Uterus (tissue), 3 donors: ENCODE measurements at regions not wholly inside any gene's neighbourhood (a gene's known extent, or its start where the extent isn't known, plus 50 kb on each side); places are given as distances from the start of the nearest gene placed in this dataset.

Experiments used
- DNase-seq, 2 donors: peaks; one replicate each; pipeline ENCODE4 v3.0.0-alpha.2; 2019 to 2020
- H3K27ac ChIP-seq, 2 donors: fragments of 200-600 bp; sonication (generic); 1 replicate in 1 of 2; 2 replicates in 1 of 2; pipeline ENCODE4 v1.5.1; 2016 to 2018
- H3K27me3 ChIP-seq, 2 donors: fragments of 200-600 bp; sonication (generic); one replicate each; pipeline ENCODE4 v1.5.1; 2018 to 2019; ENCODE audit warnings: control low read depth in 1 of 2
- H3K36me3 ChIP-seq, 2 donors: fragments of 200-600 bp; sonication (generic); one replicate each; pipeline ENCODE4 v1.5.1; 2019; ENCODE audit warnings: control low read depth in 1 of 2
- H3K4me1 ChIP-seq, 2 donors: fragments of 200-600 bp; sonication (generic); one replicate each; pipeline ENCODE4 v1.5.1; 2018 to 2019; ENCODE audit warnings: control low read depth in 1 of 2
- H3K4me3 ChIP-seq, 2 donors: fragments of 200-600 bp; sonication (generic); 1 replicate in 1 of 2; 2 replicates in 1 of 2; pipeline ENCODE4 v1.5.1; 2018 to 2019; ENCODE audit warnings: mild to moderate bottlenecking in 1 of 2
- H3K9me3 ChIP-seq, 2 donors: fragments of 200-600 bp; sonication (generic); one replicate each; pipeline ENCODE4 v1.5.1; 2019; ENCODE audit warnings: control low read depth in 1 of 2
- CTCF ChIP-seq, 4 experiments: fragments of 200-600 bp in 2 of 4; fragments of 450-650 bp in 2 of 4; sonication (generic) in 2 of 4; IDR thresholded peaks; one replicate each; pipeline ENCODE4 v1.5.1; 2016 to 2019; ENCODE audit warnings: antibody characterized with exemption in 4 of 4, mild to moderate bottlenecking in 2 of 4, moderate library complexity in 1 of 4
- POLR2A ChIP-seq, 2 donors: fragments of 450-650 bp; IDR thresholded peaks; one replicate each; pipeline ENCODE4 v1.6.1; 2016; ENCODE audit warnings: antibody characterized with exemption in 2 of 2, mild to moderate bottlenecking in 1 of 2, moderate library complexity in 1 of 2
- intact Hi-C: fragments of 100-400 bp; cut with DNase I; formaldehyde crosslinking; loops from one replicate; pipeline ENCODE4 v1.15.1; 2023; ENCODE audit warnings: low total_unique reads
- donor health status: DM: yes; HTN: yes; CAD: no.

GRCh38 chr2:4499316-4500030 is 796.1 kb downstream of the DCDC2C start:
- DNase-seq, result no peak
- no peaks in the 10 kb centered on the region for H3K4me1 ChIP-seq
- intact Hi-C loops, result no loop called here
- no peak overlapping the region for H3K4me3 ChIP-seq
- no peaks in the 10 kb centered on the region for H3K9me3 ChIP-seq
- no peaks in the 10 kb centered on the region for H3K36me3 ChIP-seq
- TF ChIP-seq CTCF (IDR thresholded peaks at IDR 0.05) (no peak), POLR2A (IDR thresholded peaks at IDR 0.05) (no peak)
- H3K27ac ChIP-seq, result no peak overlapping the region
- H3K27me3 ChIP-seq, result no peaks in the 10 kb centered on the region

- Histone ChIP-seq H3K27ac (no peak overlapping the region), H3K9me3 (no peaks in the 10 kb centered on the region), H3K36me3 (no peaks in the 10 kb centered on the region), H3K4me1 (no peaks in the 10 kb centered on the region), H3K27me3 (no peaks in the 10 kb centered on the region), H3K4me3 (no peak overlapping the region)
- intact Hi-C loops, result no loop called here
- DNase-seq, result no peak
- TF ChIP-seq POLR2A (IDR thresholded peaks at IDR 0.05), result no peak
- TF ChIP-seq CTCF (IDR thresholded peaks at IDR 0.05), result no peak
Observed at GRCh38 chr2:4501525-4501924, 798.1 kb downstream of the DCDC2C start.

DNA sequence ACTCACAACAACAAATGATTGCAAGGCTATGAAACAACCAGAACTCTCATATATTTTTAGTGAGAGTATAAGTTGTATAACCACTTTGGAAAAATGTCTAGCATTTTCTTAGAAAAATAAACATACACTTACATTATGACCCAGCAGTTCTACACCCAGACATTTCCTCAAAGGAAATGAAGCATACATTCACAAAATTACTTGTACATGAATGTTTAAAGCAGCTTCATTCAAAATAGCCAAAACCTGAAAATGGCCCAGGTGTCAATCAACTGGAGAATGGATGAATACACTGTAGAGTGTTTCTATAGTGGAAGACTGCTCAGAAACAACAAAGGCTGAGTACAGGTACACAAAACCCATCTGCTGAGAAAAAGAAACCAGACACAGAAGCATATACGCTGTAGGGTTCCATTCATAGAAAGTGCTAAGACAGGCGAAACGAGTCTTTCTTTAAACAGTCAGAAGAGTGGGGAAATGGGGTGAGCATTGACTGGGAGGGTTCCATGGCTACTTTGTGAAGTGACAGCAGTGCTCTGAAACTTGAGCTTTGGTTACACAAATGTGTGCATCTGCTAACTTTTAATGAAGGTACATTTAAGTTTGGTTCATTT is 799.0 kb downstream of the DCDC2C start:
- Histone ChIP-seq H3K9me3 (no peaks in the 10 kb centered on the region), H3K4me3 (no peak overlapping the region), H3K36me3 (no peaks in the 10 kb centered on the region), H3K27me3 (no peaks in the 10 kb centered on the region), H3K4me1 (no peaks in the 10 kb centered on the region), H3K27ac (no peak overlapping the region)
- intact Hi-C loops, result no loop called here
- no peak for DNase-seq
- no peak for TF ChIP-seq POLR2A (IDR thresholded peaks at IDR 0.05)
- no peak for TF ChIP-seq CTCF (IDR thresholded peaks at IDR 0.05)

DNA sequence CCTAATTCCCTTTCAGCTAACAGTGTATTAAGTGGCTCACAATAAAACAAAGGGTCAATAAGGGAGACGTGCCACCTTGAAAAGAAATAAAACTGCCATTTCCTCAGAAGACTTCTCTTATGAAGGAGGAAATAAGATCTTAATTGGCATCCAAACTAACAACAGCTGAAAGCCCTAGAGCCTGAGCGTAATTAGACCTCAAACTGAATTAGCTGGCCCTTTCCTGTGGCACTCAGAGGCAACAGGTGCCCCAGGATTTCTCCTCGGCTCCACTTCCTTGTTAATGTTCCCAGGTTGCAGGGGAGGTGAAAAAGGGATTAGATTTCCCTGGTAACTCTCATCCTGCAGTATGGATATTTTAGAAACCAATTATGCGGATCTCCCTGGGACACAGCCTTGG is 804.3 kb downstream of the DCDC2C start:
- no peaks in the 10 kb centered on the region for H3K4me1 ChIP-seq
- no peaks in the 10 kb centered on the region for H3K27me3 ChIP-seq
- H3K4me3 ChIP-seq, result no peak overlapping the region
- H3K36me3 ChIP-seq, result no peaks in the 10 kb centered on the region
- H3K9me3 ChIP-seq, result no peaks in the 10 kb centered on the region
- no peak overlapping the region for H3K27ac ChIP-seq
- intact Hi-C loops, result no loop called here
- no peak for TF ChIP-seq CTCF (IDR thresholded peaks at IDR 0.05)
- no peak for TF ChIP-seq POLR2A (IDR thresholded peaks at IDR 0.05)
- DNase-seq, result no peak

DNA sequence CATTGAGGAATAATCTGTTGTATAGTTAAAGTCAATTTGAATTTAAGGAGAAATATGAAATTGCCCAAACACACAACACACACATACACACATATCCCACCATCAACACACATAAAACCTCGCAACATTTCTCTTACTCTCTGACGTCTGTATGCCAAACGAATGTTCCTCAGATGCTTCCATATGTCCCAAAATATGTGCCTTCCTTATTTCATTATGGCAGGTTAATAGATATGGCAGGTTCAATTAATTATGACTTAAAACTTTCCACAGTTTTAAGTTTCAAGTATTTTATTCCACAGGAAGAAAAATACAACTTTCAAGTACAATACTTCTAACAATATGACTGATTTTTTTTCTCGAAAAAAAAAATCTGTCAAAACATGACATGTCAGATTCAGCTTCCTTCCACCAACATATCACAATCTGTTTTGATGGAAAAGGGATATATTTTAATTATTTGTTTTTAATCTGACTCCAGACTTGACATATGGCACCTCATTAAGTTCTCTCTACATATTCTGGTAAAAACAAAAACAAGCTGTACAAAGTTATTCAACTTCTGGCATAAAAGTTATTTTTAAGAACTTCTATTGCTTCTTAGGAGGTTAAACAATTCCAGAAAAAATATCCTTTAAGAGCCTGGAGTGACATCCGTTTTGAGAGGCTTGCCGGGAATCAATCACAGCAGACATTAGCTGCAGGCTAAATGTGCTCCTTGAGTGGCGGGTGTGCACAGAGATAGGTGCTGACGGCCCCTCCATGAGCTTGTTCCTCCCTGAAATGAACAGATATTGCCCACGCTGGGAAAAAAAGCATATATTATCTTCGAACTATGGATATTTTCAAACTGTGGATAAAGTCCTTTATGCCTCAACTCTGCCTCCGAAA is 812.7 kb downstream of the DCDC2C start:
- no peaks in the 10 kb centered on the region for H3K36me3 ChIP-seq
- no peaks in the 10 kb centered on the region for H3K9me3 ChIP-seq
- no peak for DNase-seq
- TF ChIP-seq CTCF (IDR thresholded peaks at IDR 0.05), result no peak
- no peak for TF ChIP-seq POLR2A (IDR thresholded peaks at IDR 0.05)
- H3K4me1 ChIP-seq, result no peaks in the 10 kb centered on the region
- H3K27ac ChIP-seq, result no peak overlapping the region
- no peak overlapping the region for H3K4me3 ChIP-seq
- H3K27me3 ChIP-seq, result no peaks in the 10 kb centered on the region
- intact Hi-C loops, result no loop called here
